HG02885 (cell line): ENCODE measurements at regions not wholly inside any gene's neighbourhood (a gene's known extent, or its start where the extent isn't known, plus 50 kb on each side); places are given as distances from the start of the nearest gene placed in this dataset.
"Not testable (repeated sequence)": the region's sequence is repeated elsewhere in the genome, so short reads cannot be mapped to it uniquely, and the experiment has no call there.

Experiments used
- ATAC-seq: cut with Tn5 transposase; IDR thresholded peaks from one replicate; pipeline ENCODE4 v1.9.1; 2021; ENCODE audit warnings: mild to moderate bottlenecking; ENCODE audit not compliant: unreplicated experiment, poor library complexity

DNA sequence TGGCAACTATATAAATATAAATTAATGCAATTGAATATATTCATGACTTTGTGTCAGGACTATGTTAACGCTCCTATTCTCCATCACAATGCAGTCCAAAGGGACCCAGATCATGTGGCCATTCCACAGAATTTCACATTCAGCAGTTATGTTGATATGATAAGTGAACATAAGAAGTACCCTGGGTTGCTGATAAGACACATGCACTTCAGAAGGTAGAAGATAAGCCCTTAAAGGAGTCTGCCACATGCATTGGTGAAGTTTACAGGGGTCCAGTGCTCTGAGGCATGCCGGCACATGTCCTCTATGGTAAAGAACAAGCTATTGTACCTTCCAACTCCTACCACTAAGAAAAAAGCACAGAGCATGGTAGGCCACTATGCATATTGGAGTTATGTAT lies 76.4 kb downstream of the PHAX start:
- ATAC-seq: no peak

DNA sequence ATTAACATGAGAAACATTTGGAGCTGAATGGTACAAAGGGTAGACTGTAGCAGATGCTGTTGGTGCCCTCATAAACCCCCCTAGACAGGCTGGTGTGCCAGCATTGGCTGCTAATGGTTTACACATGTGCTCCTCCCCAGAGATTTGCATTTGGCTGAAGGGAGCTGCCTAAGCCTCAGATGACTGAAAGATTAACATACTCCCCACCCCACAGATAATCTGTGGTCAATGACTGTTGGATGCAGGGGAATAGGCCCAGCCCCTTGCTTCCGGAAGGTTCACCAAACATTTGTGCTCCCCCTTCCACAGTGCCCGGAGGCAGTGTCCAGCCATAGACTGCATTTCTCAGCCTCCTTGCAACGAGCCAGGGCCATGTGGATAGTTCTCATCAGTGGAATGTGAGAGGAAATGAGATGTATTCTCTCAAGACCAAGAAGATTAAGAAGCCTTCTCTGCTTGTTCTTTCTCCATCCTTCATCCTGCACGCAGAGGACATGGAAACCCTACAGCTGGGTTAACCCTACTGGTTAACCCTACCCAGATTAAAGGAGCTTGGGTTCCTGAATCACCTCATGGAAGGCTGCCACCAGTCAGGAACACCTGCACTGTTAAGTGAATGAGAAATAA lies 79.6 kb downstream of the PHAX start:
- peak; percentile 52 for ATAC-seq

DNA sequence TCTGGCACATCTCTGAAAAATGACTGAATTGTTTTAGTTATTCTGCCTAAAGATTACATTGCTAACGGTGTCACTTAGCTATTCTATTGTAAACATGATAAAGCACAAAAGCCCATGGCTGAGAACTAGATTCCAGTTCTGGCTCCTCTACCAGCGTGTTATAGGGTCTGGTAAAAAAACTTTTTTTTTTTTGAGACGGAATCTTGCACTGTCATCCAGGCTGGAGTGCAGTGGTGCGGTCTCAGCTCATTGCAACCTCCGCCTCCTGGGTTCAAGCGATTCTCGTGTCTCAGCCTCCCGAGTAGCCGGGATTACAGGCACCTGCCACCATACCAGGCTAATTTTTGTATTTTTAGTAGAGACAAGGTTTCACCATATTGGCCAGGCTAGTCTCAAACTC lies 80.6 kb downstream of the PHAX start:
- ATAC-seq: not testable (repeated sequence)

DNA sequence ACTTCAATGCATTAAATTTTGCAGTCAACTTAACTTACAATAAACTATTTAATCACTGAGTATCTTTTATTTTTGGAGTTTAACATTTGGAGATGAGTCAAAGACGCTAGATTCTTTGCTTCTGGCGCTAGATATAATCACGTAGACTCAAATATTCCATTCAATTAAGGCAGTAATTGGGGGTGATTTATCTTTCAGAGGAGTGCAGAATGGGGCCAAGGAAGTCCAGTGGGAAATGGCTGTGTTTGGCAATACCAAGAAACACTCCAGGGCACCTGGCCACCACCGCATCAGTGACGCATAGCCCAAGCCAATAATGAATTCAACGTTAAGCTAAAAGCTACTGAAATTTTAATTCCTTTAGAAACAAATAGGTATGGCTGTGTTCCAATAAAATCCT lies 81.2 kb downstream of the PHAX start:
- ATAC-seq: no peak

DNA sequence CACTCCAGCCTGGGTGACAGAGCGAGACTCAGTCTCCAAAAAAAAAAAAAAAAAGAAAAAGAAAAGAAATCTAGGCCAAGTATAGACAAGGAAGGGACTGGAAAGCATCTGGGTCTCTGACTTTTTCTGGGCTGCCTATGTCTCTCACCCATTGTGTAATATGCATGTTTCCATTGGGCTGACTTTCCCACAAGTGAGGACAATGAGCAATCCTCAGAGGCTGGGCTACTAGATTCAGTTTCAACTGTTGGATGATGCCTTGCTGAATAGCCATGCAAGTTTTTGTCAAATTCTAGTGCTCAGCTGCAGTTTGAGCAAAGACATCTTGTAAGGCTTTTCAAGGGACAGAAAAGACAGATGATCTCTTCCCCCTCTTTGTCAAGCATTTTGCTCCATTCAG lies 82.1 kb downstream of the PHAX start:
- ATAC-seq: no peak

DNA sequence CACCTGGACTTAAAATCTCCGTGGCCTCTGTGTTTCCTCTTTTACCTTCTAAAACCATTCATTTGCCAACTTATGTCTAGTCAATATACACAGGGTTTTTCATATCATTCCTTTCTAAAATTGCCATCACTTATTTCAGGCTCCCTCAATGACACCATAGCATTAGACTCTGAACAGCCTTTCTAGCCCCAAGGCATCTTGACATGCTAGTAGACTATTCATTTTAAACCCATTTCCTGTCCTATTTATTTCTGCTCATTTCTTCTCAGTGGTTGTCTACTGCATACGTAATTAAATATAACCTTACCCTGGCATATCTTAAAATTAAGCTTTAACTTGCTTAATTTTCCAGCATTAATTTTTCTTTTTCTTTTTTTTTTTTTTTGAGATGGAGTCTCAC lies 83.2 kb downstream of the PHAX start:
- ATAC-seq: no peak

DNA sequence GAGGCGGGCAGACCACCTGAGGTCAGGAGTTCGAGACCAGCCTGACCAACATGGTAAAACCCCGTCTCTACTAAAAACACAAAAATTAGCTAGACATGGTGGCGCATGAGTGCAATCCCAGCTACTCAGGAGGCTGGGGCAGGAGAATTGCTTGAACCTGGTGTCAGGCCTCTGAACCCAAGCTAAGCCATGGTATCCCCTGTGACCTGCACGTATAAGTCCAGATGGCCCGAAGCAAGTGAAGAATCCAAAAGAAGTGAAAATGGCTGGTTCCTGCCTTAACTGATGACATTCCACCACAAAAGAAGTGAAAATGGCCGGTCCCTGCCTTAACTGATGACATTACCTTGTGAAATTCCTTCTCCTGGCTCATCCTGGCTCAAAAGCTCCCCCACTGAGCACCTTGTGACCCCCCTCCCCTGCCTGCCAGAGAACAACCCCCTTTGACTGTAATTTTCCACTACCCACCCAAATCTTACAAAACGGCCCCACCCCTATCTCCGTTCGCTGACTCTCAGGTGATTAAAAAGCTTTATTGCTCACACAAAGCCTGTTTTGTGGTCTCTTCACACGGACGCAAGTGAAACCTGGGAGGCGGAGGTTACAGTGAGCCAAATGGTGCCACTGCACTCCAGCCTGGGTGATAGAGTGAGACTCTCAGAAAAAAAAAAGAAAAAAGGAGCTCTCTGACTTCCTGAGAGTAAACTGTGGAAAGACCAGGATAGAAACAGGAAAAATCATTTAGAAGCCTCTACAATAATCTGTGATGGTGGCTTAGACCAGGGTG lies 84.1 kb downstream of the PHAX start:
- peak; percentile 43 for ATAC-seq

DNA sequence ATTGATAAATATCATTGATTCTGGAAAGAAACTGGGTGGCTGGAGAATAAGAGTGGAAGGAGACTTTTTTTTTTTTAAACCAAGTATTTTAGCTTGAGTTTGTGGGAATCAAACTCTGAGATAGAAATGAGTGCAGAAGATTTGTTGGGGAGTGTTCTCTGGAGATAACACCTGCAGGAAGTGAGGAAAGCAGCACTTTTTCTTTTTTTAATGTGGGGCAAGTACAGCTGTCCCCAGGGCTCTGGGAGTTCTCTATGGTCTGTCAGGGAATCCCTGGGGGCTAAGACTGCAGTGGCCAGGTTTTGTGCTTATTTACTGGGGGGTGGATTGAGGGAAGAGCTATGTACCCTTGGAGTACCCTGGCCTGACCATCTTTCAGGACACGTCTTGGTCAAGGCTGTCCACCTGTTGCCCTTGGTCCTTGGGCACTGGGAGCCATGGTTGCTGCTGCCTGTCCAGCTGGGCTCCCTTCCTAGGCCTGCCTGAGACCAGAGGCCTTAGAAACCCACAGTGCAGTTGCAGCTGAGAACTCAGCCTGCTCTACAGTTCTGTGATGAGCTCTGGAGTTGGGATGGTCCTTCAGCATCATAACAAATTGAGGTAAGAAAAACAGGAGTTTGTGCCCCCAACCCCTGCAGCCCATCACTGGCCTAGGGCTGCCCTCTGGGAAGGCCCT lies 85.8 kb downstream of the PHAX start:
- no peak for ATAC-seq

DNA sequence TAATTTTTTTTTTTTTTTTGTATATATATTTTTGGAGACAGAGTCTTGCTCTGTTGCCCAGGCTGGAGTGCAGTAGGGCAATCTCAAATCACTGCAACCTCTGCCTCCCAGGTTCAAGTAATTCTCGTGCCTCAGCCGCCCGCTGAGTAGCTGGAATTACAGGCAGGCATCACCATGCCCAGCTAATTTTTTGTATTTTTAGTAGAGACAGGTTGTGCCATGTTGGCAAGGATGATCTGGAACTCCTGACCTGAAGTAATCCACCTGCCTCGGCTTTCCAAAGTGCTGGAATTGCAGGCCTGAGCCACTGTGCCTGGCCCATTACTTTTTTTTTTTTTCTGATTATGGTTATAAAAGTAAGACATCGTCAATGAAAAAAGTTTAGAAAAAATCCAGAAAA lies 84.0 kb upstream of the LMNB1 start:
- ATAC-seq: no peak

DNA sequence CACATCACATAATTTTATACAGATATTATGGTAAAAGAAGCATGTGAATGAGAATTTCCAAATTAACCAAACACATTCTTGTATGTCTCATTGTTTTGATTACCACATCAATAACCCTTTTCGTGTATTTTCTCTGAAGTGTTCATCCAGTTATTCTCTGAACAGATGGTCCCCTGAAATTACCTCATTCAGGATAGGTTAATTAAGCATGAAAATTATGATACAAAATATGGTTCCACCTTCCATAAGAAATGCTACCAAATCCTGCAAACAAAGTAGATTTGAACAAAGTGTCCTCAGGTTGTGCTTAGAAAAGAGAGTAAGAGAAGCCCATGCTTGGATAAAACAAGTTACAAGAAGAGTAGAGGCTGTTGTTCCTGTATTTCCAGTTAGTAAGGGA lies 83.1 kb upstream of the LMNB1 start:
- ATAC-seq: no peak

DNA sequence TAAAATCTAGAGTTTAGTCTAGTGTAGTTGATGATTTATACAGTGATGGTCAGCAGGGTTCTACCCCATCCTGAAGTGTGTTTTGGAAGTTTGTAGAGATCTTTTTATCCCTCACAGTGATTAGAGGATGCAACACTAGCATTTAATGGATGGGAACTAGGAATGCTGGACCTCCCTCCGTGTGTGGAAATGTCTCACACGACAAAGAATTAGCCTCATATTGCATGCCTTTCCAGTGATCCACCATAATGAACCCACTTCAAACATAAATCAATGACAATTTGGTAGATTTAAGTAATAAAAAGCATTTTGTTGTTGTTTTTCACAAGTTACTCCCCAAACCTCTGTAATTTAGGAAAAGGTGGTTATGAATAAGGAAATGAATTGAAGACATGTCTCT lies 82.5 kb upstream of the LMNB1 start:
- ATAC-seq: no peak

DNA sequence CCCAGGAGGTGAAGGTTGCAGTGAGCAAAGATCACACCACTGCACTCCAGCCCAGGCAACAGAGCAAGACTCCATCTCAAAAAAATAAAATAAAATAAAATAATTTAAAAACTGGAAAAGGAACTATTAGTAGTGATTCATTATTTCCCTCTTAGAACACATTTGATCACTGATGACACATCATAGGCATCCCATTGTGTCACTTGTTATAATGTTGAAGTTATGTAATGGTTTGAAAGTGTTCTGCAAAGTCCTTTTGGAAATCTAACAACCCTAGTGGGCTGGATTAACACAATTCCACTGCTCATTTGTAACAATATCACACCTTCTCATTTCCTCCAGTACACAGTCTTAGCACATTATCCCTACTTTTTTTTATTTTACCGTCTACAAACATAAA lies 81.8 kb upstream of the LMNB1 start:
- no peak for ATAC-seq

DNA sequence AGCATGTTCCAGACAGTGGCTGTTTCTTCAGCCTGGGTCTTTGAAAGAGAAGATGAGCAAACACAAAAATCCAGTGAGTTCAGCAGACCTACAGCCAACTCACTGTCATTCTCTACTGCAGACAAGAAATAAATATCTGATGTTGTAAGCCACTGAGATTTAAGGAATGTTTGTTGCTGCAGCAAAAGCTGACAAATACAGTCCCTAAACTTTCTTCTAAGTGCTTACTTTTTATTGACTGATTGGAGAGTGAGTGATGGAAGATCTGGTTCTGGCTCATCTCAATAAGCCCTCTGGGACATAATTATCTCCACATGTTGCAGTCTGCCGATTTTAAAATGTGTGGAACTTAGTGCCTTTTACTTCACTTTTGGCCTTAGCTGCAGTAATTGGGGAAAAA lies 69.9 kb upstream of the LMNB1 start:
- no peak for ATAC-seq

DNA sequence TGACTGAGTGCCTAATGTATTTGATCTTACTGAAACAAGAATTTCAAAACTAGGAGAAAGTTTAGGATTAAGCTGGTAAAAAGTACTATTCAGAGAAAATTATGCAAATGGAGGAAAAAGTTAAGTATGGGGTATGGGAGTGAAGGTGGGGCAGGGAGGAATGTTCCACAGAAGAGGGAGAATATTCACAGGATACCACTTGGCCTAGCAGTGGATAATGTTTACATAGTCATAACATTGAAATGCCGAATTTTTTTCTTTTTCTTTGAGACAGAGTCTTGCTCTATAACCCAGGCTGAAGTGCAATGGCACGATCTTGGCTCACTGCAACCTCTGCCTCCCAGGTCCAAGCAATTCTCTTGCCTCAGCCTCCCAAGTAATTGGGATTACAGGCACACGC lies 61.2 kb upstream of the LMNB1 start:
- no peak for ATAC-seq

DNA sequence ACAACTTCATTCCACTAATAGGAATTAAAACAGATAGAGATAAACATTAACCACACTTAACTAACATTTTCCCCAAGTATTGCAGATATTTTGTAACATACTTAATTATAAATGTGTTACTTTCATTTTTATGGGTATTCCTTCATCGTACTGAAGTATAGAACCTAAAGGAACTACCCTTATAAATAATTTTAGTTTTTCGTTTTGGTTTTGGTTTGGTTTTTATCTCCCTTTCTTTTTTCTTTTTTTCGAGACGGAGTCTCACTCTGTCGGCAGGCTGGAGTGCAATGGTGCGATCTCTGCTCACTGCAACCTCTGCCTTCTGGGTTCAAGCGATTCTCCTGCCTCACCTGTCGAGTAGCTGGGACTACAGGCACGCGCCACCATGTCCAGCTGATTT lies 60.1 kb upstream of the LMNB1 start:
- no peak for ATAC-seq

DNA sequence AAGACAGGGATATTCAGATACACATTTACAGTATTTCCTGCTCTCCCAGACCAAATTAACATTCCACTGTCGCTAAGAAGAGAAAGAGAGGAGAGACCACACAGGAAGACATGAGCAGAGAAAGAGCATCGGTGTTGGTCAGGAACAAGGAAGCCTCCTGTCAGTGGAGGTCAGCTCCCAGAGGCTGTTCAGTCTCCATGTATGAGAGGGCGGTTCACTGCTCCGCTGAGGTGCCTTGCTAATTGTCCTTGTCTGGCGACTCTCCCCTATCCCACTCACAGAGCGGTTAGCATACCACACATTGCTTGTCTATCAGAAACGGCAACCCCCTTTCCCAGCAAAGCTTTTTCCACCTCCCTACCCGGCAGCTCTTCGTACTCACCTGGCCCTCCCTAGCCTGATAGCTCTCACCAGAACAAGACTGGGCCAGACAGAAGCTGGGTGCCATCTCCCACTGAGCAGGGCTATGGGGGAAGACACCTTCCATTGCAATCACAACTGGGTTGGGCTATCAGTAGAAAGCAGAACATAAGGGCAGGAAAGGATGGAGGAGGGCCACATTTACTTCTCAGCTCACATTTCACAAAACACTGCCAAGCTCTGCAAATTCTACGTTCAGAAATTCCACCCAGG lies 58.6 kb upstream of the LMNB1 start:
- no peak for ATAC-seq

DNA sequence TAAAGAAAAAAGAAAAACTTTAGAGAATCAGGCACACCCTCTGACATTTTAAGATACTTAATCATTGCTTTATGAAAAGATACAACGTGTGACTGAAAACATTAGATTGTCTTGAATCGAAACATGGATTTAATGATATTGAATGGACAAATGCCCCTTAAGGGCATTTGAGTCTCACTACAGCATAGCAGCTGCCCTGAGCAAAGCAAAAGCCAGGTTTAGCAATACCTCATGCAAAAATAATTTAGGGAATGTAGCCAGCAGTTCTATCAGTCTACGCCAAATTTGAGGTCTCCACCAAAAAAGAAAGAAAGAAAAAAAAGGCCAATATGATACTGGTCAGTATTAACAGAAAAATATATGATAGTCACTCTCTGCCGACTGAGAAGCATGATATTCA lies 56.6 kb upstream of the LMNB1 start:
- ATAC-seq: no peak

DNA sequence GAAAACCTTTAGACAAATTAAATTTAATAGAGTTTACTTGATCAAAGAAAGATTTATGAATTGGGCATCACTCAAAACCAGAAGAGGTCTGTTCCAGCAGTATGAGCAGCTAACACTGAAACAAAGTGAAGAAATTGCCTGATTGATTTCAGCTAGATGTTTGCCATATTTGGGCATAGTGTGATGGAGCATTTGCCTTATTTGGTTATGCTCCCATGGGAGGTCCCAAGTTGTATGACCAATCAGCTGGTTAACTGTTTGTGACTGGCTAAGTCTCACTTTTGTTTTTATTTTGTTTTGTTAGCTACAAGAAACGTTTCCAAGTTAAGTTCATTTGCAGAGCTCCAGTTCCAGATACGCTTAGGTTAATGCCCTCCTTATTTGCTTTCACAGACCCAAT lies 53.3 kb upstream of the LMNB1 start:
- peak; percentile 61 for ATAC-seq
